ENCODE measurements at regions not wholly inside any gene's neighbourhood (a gene's known extent, or its start where the extent isn't known, plus 50 kb on each side); places are given as distances from the start of the nearest gene placed in this dataset.
A peak's percentile ranks its signal among the peaks of the same experiment; 100 is the strongest.

GRCh38 chr2:83695037-83695436 lies 764.0 kb downstream of the SUCLG1 start:
- no peak overlapping the region for H3K27ac ChIP-seq (ENCODE audit: poor library complexity, severe bottlenecking)
- ATAC-seq (ENCODE audit: low read depth) (no peak), DNase-seq (ENCODE audit: low spot score) (no peak)
- H3K9me3 ChIP-seq (ENCODE audit: severe bottlenecking) = no peaks in the 10 kb centered on the region
- H3K4me1 ChIP-seq (ENCODE audit: insufficient read depth, poor library complexity, severe bottlenecking) = no peaks in the 10 kb centered on the region
- H3K27me3 ChIP-seq (ENCODE audit: insufficient read depth, poor library complexity, severe bottlenecking) = no peaks in the 10 kb centered on the region
- no peak for TF ChIP-seq CTCF (IDR thresholded peaks at IDR 0.05; ENCODE audit: poor library complexity, severe bottlenecking)
- H3K36me3 ChIP-seq (ENCODE audit: low read depth) = no peaks in the 10 kb centered on the region
- no peak overlapping the region for H3K4me3 ChIP-seq (ENCODE audit: severe bottlenecking)

GRCh38 chr2:83689402-83689801 lies 769.7 kb downstream of the SUCLG1 start:
- no peaks in the 10 kb centered on the region for H3K27me3 ChIP-seq (ENCODE audit: insufficient read depth, poor library complexity, severe bottlenecking)
- no peaks in the 10 kb centered on the region for H3K36me3 ChIP-seq (ENCODE audit: low read depth)
- H3K4me3 ChIP-seq (ENCODE audit: severe bottlenecking) = no peak overlapping the region
- DNase-seq (ENCODE audit: low spot score) (no peak), ATAC-seq (ENCODE audit: low read depth) (peak; percentile 58)
- no peak for TF ChIP-seq CTCF (IDR thresholded peaks at IDR 0.05; ENCODE audit: poor library complexity, severe bottlenecking)
- no peaks in the 10 kb centered on the region for H3K9me3 ChIP-seq (ENCODE audit: severe bottlenecking)
- H3K27ac ChIP-seq (ENCODE audit: poor library complexity, severe bottlenecking) = no peak overlapping the region
- H3K4me1 ChIP-seq (ENCODE audit: insufficient read depth, poor library complexity, severe bottlenecking) = no peaks in the 10 kb centered on the region

GRCh38 chr2:83686863-83687262 lies 772.2 kb downstream of the SUCLG1 start:
- Histone ChIP-seq H3K27me3 (ENCODE audit: insufficient read depth, poor library complexity, severe bottlenecking) (no peaks in the 10 kb centered on the region), H3K4me3 (ENCODE audit: severe bottlenecking) (no peak overlapping the region), H3K36me3 (ENCODE audit: low read depth) (no peaks in the 10 kb centered on the region), H3K9me3 (ENCODE audit: severe bottlenecking) (no peaks in the 10 kb centered on the region), H3K4me1 (ENCODE audit: insufficient read depth, poor library complexity, severe bottlenecking) (no peaks in the 10 kb centered on the region), H3K27ac (ENCODE audit: poor library complexity, severe bottlenecking) (no peak overlapping the region)
- DNase-seq (ENCODE audit: low spot score) = no peak
- ATAC-seq (ENCODE audit: low read depth) = no peak
- TF ChIP-seq CTCF (IDR thresholded peaks at IDR 0.05; ENCODE audit: poor library complexity, severe bottlenecking) = no peak

GRCh38 chr2:83674050-83674449 lies 785.0 kb downstream of the SUCLG1 start:
- H3K4me1 ChIP-seq (ENCODE audit: insufficient read depth, poor library complexity, severe bottlenecking) = no peaks in the 10 kb centered on the region
- no peaks in the 10 kb centered on the region for H3K9me3 ChIP-seq (ENCODE audit: severe bottlenecking)
- TF ChIP-seq CTCF (IDR thresholded peaks at IDR 0.05; ENCODE audit: poor library complexity, severe bottlenecking) = no peak
- H3K4me3 ChIP-seq (ENCODE audit: severe bottlenecking) = no peak overlapping the region
- no peak for DNase-seq (ENCODE audit: low spot score)
- ATAC-seq (ENCODE audit: low read depth) = no peak
- H3K36me3 ChIP-seq (ENCODE audit: low read depth) = no peaks in the 10 kb centered on the region
- no peaks in the 10 kb centered on the region for H3K27me3 ChIP-seq (ENCODE audit: insufficient read depth, poor library complexity, severe bottlenecking)
- no peak overlapping the region for H3K27ac ChIP-seq (ENCODE audit: poor library complexity, severe bottlenecking)

GRCh38 chr2:83665894-83666293 lies 793.2 kb downstream of the SUCLG1 start:
- ATAC-seq (ENCODE audit: low read depth) (peak; percentile 93), DNase-seq (ENCODE audit: low spot score) (no peak)
- Histone ChIP-seq H3K27ac (ENCODE audit: poor library complexity, severe bottlenecking) (peak overlapping the region; percentile 44), H3K9me3 (ENCODE audit: severe bottlenecking) (no peaks in the 10 kb centered on the region), H3K4me3 (ENCODE audit: severe bottlenecking) (no peak overlapping the region), H3K27me3 (ENCODE audit: insufficient read depth, poor library complexity, severe bottlenecking) (no peaks in the 10 kb centered on the region), H3K36me3 (ENCODE audit: low read depth) (no peaks in the 10 kb centered on the region), H3K4me1 (ENCODE audit: insufficient read depth, poor library complexity, severe bottlenecking) (peaks cover 16% of the 10 kb centered on the region)
- no peak for TF ChIP-seq CTCF (IDR thresholded peaks at IDR 0.05; ENCODE audit: poor library complexity, severe bottlenecking)

All from RWPE2 (cell line).